ENCODE measurements at regions not wholly inside any gene's neighbourhood (a gene's known extent, or its start where the extent isn't known, plus 50 kb on each side); places are given as distances from the start of the nearest gene placed in this dataset.

DNA sequence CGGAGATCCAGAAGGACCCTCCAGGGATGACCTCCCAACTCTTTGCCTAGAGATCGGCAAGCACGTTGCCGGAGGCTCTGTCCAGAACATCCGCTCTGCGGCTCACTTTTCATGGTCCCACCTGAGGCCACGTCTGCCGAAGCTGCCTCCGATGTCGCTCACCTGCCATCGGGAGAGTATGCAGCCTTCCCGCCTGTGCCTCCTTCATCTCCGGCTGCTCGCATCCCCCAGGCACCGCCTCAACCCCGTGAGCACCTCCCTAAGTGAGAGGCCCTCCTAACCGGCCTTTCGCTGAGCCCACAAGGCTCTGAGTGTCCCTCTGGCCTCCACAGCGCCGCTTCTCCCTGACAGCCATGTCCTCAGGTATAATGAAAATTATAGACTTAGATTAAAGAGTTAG, 275.1 kb downstream of the EFNB2 start:
- BruUV-seq (replicated peaks), result no TSS peak
- intact Hi-C loops (cut with micrococcal nuclease), result no loop called here
- H3K79me2 ChIP-seq (ENCODE audit: insufficient read depth, low read length), result no peaks in the 10 kb centered on the region
- no peak overlapping the region for H3K4me2 ChIP-seq (ENCODE audit: low read length)
- no peak for DNase-seq (ENCODE audit: low read depth, low spot score)
- H3K36me3 ChIP-seq (ENCODE audit: control insufficient read depth in 1 of 2, insufficient read depth in 2 of 2, low read length in 2 of 2), result no peaks in the 10 kb centered on the region
- no peaks in the 10 kb centered on the region for H3K9me2 ChIP-seq (ENCODE audit: insufficient read depth)
- POLR2A ChIA-PET, result no interaction called here
- H3K9me3 ChIP-seq (ENCODE audit: control insufficient read depth in 1 of 2, insufficient read depth in 1 of 2, low read depth in 1 of 2, low read length in 2 of 2), result no peaks in the 10 kb centered on the region
- CTCF ChIA-PET, result no interaction called here
- no peaks in the 10 kb centered on the region for H3K27me3 ChIP-seq (ENCODE audit: insufficient read depth, low read length)
- RAD21 ChIA-PET (ENCODE audit: low non-redundant PET in 1 of 2, low total read pairs in 2 of 2, uncharacterized antibody in 2 of 2, unreplicated experiment in 2 of 2), result no interaction called here
- H3K9ac ChIP-seq (ENCODE audit: low read length), result no peak overlapping the region
- no peak overlapping the region for H2AFZ ChIP-seq (ENCODE audit: low read depth, low read length, poor library complexity, severe bottlenecking)
- no peaks in the 10 kb centered on the region for H4K20me1 ChIP-seq (ENCODE audit: insufficient read depth)
- no peak overlapping the region for H3K27ac ChIP-seq (ENCODE audit: low read depth, low read length)
- H3K4me1 ChIP-seq (ENCODE audit: control insufficient read depth in 1 of 2, insufficient read depth in 2 of 2, low read length in 2 of 2), result peaks cover 0 to 6% of the 10 kb centered on the region in 2 experiments; a peak in 2 of 4 replicates
- TF ChIP-seq RAD21 (IDR thresholded peaks at IDR 0.05; ENCODE audit: low read depth) (no peak), SIN3A (IDR thresholded peaks at IDR 0.05; ENCODE audit: low read depth) (no peak), YY1 (IDR thresholded peaks at IDR 0.05; ENCODE audit: extremely low read depth, insufficient replicate concordance, low read depth, low read length) (no peak), TCF7L2 (IDR thresholded peaks at IDR 0.05; ENCODE audit: borderline replicate concordance, extremely low read depth, insufficient read depth, insufficient read length) (no peak), ZFX (IDR thresholded peaks at IDR 0.05) (no peak), SRF (IDR thresholded peaks at IDR 0.05; ENCODE audit: low read depth) (no peak), CEBPB (IDR thresholded peaks at IDR 0.05; ENCODE audit: low read depth) (no peak), EZH2phosphoT487 (IDR thresholded peaks at IDR 0.05; ENCODE audit: borderline replicate concordance) (no peak), EGR1 (IDR thresholded peaks at IDR 0.05; ENCODE audit: low read depth) (no peak), POLR2AphosphoS5 (IDR thresholded peaks at IDR 0.05; ENCODE audit: low read depth, low read length) (no peak), POLR2A (IDR thresholded peaks at IDR 0.05; ENCODE audit: borderline replicate concordance, extremely low read depth, insufficient read depth, insufficient read length) (no peak), FOSL1 (IDR thresholded peaks at IDR 0.05; ENCODE audit: low read depth) (no peak)
- TF ChIP-seq, protein P1, sequence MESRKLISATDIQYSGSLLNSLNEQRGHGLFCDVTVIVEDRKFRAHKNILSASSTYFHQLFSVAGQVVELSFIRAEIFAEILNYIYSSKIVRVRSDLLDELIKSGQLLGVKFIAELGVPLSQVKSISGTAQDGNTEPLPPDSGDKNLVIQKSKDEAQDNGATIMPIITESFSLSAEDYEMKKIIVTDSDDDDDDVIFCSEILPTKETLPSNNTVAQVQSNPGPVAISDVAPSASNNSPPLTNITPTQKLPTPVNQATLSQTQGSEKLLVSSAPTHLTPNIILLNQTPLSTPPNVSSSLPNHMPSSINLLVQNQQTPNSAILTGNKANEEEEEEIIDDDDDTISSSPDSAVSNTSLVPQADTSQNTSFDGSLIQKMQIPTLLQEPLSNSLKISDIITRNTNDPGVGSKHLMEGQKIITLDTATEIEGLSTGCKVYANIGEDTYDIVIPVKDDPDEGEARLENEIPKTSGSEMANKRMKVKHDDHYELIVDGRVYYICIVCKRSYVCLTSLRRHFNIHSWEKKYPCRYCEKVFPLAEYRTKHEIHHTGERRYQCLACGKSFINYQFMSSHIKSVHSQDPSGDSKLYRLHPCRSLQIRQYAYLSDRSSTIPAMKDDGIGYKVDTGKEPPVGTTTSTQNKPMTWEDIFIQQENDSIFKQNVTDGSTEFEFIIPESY (IDR thresholded peaks at IDR 0.05; ENCODE audit: extremely low read depth, insufficient replicate concordance, low read length), result no peak
- TF ChIP-seq, protein P2, sequence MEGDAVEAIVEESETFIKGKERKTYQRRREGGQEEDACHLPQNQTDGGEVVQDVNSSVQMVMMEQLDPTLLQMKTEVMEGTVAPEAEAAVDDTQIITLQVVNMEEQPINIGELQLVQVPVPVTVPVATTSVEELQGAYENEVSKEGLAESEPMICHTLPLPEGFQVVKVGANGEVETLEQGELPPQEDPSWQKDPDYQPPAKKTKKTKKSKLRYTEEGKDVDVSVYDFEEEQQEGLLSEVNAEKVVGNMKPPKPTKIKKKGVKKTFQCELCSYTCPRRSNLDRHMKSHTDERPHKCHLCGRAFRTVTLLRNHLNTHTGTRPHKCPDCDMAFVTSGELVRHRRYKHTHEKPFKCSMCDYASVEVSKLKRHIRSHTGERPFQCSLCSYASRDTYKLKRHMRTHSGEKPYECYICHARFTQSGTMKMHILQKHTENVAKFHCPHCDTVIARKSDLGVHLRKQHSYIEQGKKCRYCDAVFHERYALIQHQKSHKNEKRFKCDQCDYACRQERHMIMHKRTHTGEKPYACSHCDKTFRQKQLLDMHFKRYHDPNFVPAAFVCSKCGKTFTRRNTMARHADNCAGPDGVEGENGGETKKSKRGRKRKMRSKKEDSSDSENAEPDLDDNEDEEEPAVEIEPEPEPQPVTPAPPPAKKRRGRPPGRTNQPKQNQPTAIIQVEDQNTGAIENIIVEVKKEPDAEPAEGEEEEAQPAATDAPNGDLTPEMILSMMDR (IDR thresholded peaks at IDR 0.05 in 2 of 3, conservative IDR thresholded peaks at IDR 0.05 in 1 of 3; ENCODE audit: borderline replicate concordance in 1 of 3, insufficient read depth in 1 of 3, low read depth in 2 of 3, low read length in 2 of 3), result no peak
- H3K4me3 ChIP-seq (replicated peaks in 1 of 2; ENCODE audit: low read depth in 1 of 2, low read length in 2 of 2), result no peak overlapping the region
- ATAC-seq, result no peak

Measured in HCT116 (cell line).